ENCODE measurements at regions not wholly inside any gene's neighbourhood (a gene's known extent, or its start where the extent isn't known, plus 50 kb on each side); places are given as distances from the start of the nearest gene placed in this dataset.

- Histone ChIP-seq H3K56ac (replicated peaks; ENCODE audit: insufficient read length, low read depth, low read length) (no peak overlapping the region), H3K79me1 (ENCODE audit: low read depth, low read length) (no peaks in the 10 kb centered on the region), H2BK5ac (ENCODE audit: low read depth, low read length) (no peak overlapping the region), H4K91ac (replicated peaks; ENCODE audit: insufficient read length, low read length) (no peak overlapping the region), H3K27ac (ENCODE audit: low read depth, low read length) (no peak overlapping the region), H4K20me1 (replicated peaks in 1 of 2; ENCODE audit: control insufficient read depth in 1 of 2, insufficient read depth in 2 of 2, low read length in 2 of 2) (no peaks in the 10 kb centered on the region), H3K9me3 (ENCODE audit: insufficient read depth in 2 of 2, low read depth in 1 of 2, low read length in 1 of 2) (no peaks in the 10 kb centered on the region), H3K23ac (ENCODE audit: insufficient read length) (no peak overlapping the region), H2BK120ac (replicated peaks; ENCODE audit: low read depth, low read length) (no peak overlapping the region), H3K4me3 (ENCODE audit: extremely low read depth in 1 of 4, insufficient read depth in 2 of 4, low read depth in 3 of 4, low read length in 4 of 4) (no peak overlapping the region), H3K4ac (replicated peaks; ENCODE audit: insufficient read length, low read depth, low read length) (no peak overlapping the region), H3K79me2 (ENCODE audit: control insufficient read depth in 1 of 2, insufficient read depth in 2 of 2, low read length in 2 of 2) (no peaks in the 10 kb centered on the region), H3K4me1 (replicated peaks in 1 of 4; ENCODE audit: control insufficient read depth in 3 of 4, insufficient read depth in 4 of 4, low read length in 3 of 4) (no peaks in the 10 kb centered on the region), H3K14ac (ENCODE audit: insufficient read length) (no peak overlapping the region), H4K5ac (ENCODE audit: insufficient read length, low read depth, low read length) (no peak overlapping the region), H4K8ac (ENCODE audit: extremely low read depth, insufficient read depth, low read length) (no peak overlapping the region), H2AK5ac (ENCODE audit: low read depth, low read length) (no peak overlapping the region), H3K18ac (ENCODE audit: extremely low read depth, low read length) (no peak overlapping the region), H3K9ac (replicated peaks in 1 of 4; ENCODE audit: extremely low read depth in 1 of 4, low read depth in 3 of 4, low read length in 3 of 4) (no peak overlapping the region), H2BK20ac (ENCODE audit: low read length) (no peak overlapping the region), H3K36me3 (ENCODE audit: control insufficient read depth in 2 of 4, insufficient read depth in 4 of 4, low read length in 3 of 4) (no peaks in the 10 kb centered on the region), H3K4me2 (ENCODE audit: insufficient read depth in 1 of 2, low read depth in 2 of 2, low read length in 2 of 2) (no peak overlapping the region), H2BK12ac (ENCODE audit: low read depth, low read length) (no peak overlapping the region), H3K23me2 (ENCODE audit: low read depth, low read length) (no peaks in the 10 kb centered on the region), H2BK15ac (ENCODE audit: low read length) (no peak overlapping the region), H3K27me3 (replicated peaks in 1 of 4; ENCODE audit: control insufficient read depth in 3 of 4, extremely low read depth in 1 of 4, insufficient read depth in 3 of 4, low read length in 3 of 4) (no peaks in the 10 kb centered on the region), H2AFZ (ENCODE audit: low read length) (no peak overlapping the region)
- no peak for TF ChIP-seq E2F6 (IDR thresholded peaks at IDR 0.05)
- no peak for TF ChIP-seq GABPA (IDR thresholded peaks at IDR 0.05; ENCODE audit: borderline replicate concordance, insufficient read depth, low read length)
- no peak for TF ChIP-seq CREB1 (IDR thresholded peaks at IDR 0.05)
- TF ChIP-seq TAF1 (IDR thresholded peaks at IDR 0.05; ENCODE audit: low read depth, low read length): no peak
- no peak for TF ChIP-seq SUZ12 (IDR thresholded peaks at IDR 0.05; ENCODE audit: low read length)
- no peak for TF ChIP-seq MAX (IDR thresholded peaks at IDR 0.05)
- POLR2A ChIA-PET (ENCODE audit: partially characterized antibody): no interaction called here
- CTCF ChIA-PET (ENCODE audit: partially characterized antibody): no interaction called here
- WGBS, 2 experiments (ENCODE audit: extremely low coverage in 1 of 2, insufficient coverage in 1 of 2, insufficient read length in 1 of 2, insufficient replicate concordance in 2 of 2, low coverage in 1 of 2, low lambda C conversion rate in 2 of 2, missing lambda C conversion rate in 1 of 2): 92% methylated on average over 4 of the region's 4 CpGs; no CpG with 5 or more reads in 1 of the 2 experiments
- FAIRE-seq (no peak), DNase-seq (ENCODE audit: low read depth in 1 of 2, low spot score in 2 of 2) (no peak)
Observed at GRCh38 chr4:170667814-170668213, 578.1 kb upstream of the AADAT start.
